IMR-90 (cell line): ENCODE measurements at regions not wholly inside any gene's neighbourhood (a gene's known extent, or its start where the extent isn't known, plus 50 kb on each side); places are given as distances from the start of the nearest gene placed in this dataset.

ENCODE experiments used
- ATAC-seq: fragments of 200-7000 bp; cut with Tn5 transposase; 2 replicates; pipeline ENCODE4 v1.9.1; 2020; ENCODE audit warnings: low read depth, mild to moderate bottlenecking, moderate library complexity
- BruUV-seq: library from RNA; stranded (reverse); fragments of 400-500 nt; replicated peaks from 2 replicates; lab custom pipeline; 2021; lab: Mats Ljungman, UMichigan
- CTCF ChIA-PET: fragments of 300-600 bp; formaldehyde crosslinking; extraction: SDS; loops from one replicate; lab custom pipeline; 2021; ENCODE audit warnings: antibody characterized with exemption; lab: Yijun Ruan, JAX
- POLR2A ChIA-PET: fragments of 300-600 bp; sonication (Branson Sonifier 250); formaldehyde crosslinking; loops from one replicate; lab custom pipeline; 2022; ENCODE audit warnings: antibody characterized with exemption; ENCODE audit not compliant: unreplicated experiment; lab: Charles Lee
- DNase-seq: peaks from one replicate; pipeline ENCODE4 v3.0.0; 2013
- H2AFZ ChIP-seq: replicated peaks from 2 replicates; pipeline ENCODE3; 2013; ENCODE audit warnings: low read length, mild to moderate bottlenecking; ENCODE audit not compliant: poor library complexity
- H2AK5ac ChIP-seq: 2 replicates; pipeline ENCODE4 v1.6.1; 2013; ENCODE audit warnings: low read depth, low read length, inconsistent platforms
- H2AK9ac ChIP-seq: replicated peaks from 2 replicates; pipeline ENCODE3; 2013; ENCODE audit warnings: mild to moderate bottlenecking, low read depth, low read length, moderate library complexity; ENCODE audit not compliant: poor library complexity
- H2BK120ac ChIP-seq: 2 replicates; pipeline ENCODE4 v1.6.1; 2013; ENCODE audit warnings: low read depth, low read length, inconsistent platforms
- H2BK15ac ChIP-seq: 3 replicates; pipeline ENCODE4 v1.6.1; 2013; ENCODE audit warnings: low read depth, low read length, inconsistent platforms
- H2BK20ac ChIP-seq: 2 replicates; pipeline ENCODE4 v1.6.1; 2013; ENCODE audit warnings: low read depth, mild to moderate bottlenecking, inconsistent platforms, low read length, moderate library complexity
- H2BK5ac ChIP-seq: 2 replicates; pipeline ENCODE4 v1.6.1; 2013; ENCODE audit warnings: mild to moderate bottlenecking, low read depth, low read length, inconsistent platforms; ENCODE audit not compliant: poor library complexity, severe bottlenecking
- H3K14ac ChIP-seq: replicated peaks from 2 replicates; pipeline ENCODE4 v1.6.1; 2013; ENCODE audit warnings: low read depth, low read length, inconsistent platforms
- H3K18ac ChIP-seq: 2 replicates; pipeline ENCODE4 v1.6.1; 2013; ENCODE audit warnings: low read depth, low read length, control low read depth
- H3K23ac ChIP-seq: 2 replicates; pipeline ENCODE4 v1.6.1; 2013; ENCODE audit warnings: low read depth, low read length, inconsistent platforms
- H3K27ac ChIP-seq: 2 replicates; pipeline ENCODE4 v1.5.1; 2013; ENCODE audit warnings: mild to moderate bottlenecking, control low read depth, low read length; ENCODE audit not compliant: insufficient read depth
- H3K27me3 ChIP-seq: 2 replicates; pipeline ENCODE4 v1.6.1; 2013; ENCODE audit warnings: low read length; ENCODE audit not compliant: control insufficient read depth, insufficient read depth
- H3K36me3 ChIP-seq: 2 replicates; pipeline ENCODE4 v1.6.1; 2013; ENCODE audit warnings: low read length, mixed read lengths; ENCODE audit not compliant: control insufficient read depth, insufficient read depth
- H3K4ac ChIP-seq: 2 replicates; pipeline ENCODE4 v1.6.1; 2013; ENCODE audit warnings: low read depth, low read length, inconsistent platforms
- H3K4me1 ChIP-seq: 2 replicates; pipeline ENCODE4 v1.6.1; 2013; ENCODE audit warnings: low read length, mixed read lengths; ENCODE audit not compliant: control insufficient read depth, insufficient read depth
- H3K4me2 ChIP-seq: 2 replicates; pipeline ENCODE4 v1.6.1; 2013; ENCODE audit warnings: low read depth, mild to moderate bottlenecking, control low read depth, low read length, moderate library complexity
- H3K4me3 ChIP-seq: 2 replicates; pipeline ENCODE4 v1.5.1; 2013; ENCODE audit warnings: low read depth, mild to moderate bottlenecking, control low read depth, low read length, moderate library complexity; ENCODE audit not compliant: insufficient read depth
- H3K56ac ChIP-seq: 2 replicates; pipeline ENCODE4 v1.6.1; 2013; ENCODE audit warnings: low read length, inconsistent platforms; ENCODE audit not compliant: insufficient read depth; ENCODE audit errors: extremely low read depth
- H3K79me1 ChIP-seq, 2 experiments: 2 replicates each; pipeline ENCODE4 v1.6.1; 2013; ENCODE audit warnings: low read length in 2 of 2, inconsistent platforms in 1 of 2, low read depth in 1 of 2
- H3K9ac ChIP-seq: 2 replicates; pipeline ENCODE4 v1.6.1; 2013; ENCODE audit warnings: low read depth, low read length, control low read depth
- H3K9me1 ChIP-seq: 2 replicates; pipeline ENCODE4 v1.6.1; 2013; ENCODE audit warnings: low read length, inconsistent platforms; ENCODE audit not compliant: insufficient read depth
- H3K9me3 ChIP-seq: 2 replicates; pipeline ENCODE4 v1.6.1; 2013; ENCODE audit warnings: low read length; ENCODE audit not compliant: control insufficient read depth, insufficient read depth
- H4K20me1 ChIP-seq: 2 replicates; pipeline ENCODE4 v1.6.1; 2013; ENCODE audit warnings: low read length, inconsistent platforms; ENCODE audit not compliant: insufficient read depth
- H4K5ac ChIP-seq: 2 replicates; pipeline ENCODE4 v1.6.1; 2013; ENCODE audit warnings: mild to moderate bottlenecking, low read depth, low read length, control low read depth
- H4K8ac ChIP-seq, 2 experiments: 2 replicates each; pipeline ENCODE4 v1.6.1; 2013; ENCODE audit warnings: low read depth in 2 of 2, low read length in 2 of 2, control low read depth in 1 of 2, inconsistent platforms in 1 of 2
- H4K91ac ChIP-seq: 2 replicates; pipeline ENCODE4 v1.6.1; 2013; ENCODE audit warnings: low read depth, low read length, inconsistent platforms; ENCODE audit not compliant: insufficient read depth
- CEBPB ChIP-seq: IDR thresholded peaks from 2 replicates; pipeline ENCODE4 v1.6.1; 2012; ENCODE audit warnings: low read depth, low read length, improper control_type of control experiment
- NFE2L2 ChIP-seq: fragments of 150-350 bp; IDR thresholded peaks from 2 replicates; pipeline ENCODE4 v1.6.1; 2016; ENCODE audit warnings: low read depth, mild to moderate bottlenecking, low read length
- RFX5 ChIP-seq: IDR thresholded peaks from 2 replicates; pipeline ENCODE4 v1.8.0; 2012; ENCODE audit warnings: low read depth, mild to moderate bottlenecking, low read length, moderate library complexity
- WGBS, 2 experiments: methylation state at CpG; one replicate each; pipeline versions ENCODE4 v1.1.5 to v1.1.7; 2013; ENCODE audit warnings: missing lambda C conversion rate in 2 of 2; ENCODE audit not compliant: insufficient read length in 1 of 2; ENCODE audit errors: extremely low coverage in 2 of 2; 5-methylcytosine and 5-hydroxymethylcytosine counted together
- dilution Hi-C: fragments of 300-500 bp; cut with HindIII; formaldehyde crosslinking; loops from one replicate; pipeline ENCODE4 v1.14.3; 2018; ENCODE audit warnings: low sequenced_read_pairs; ENCODE audit not compliant: unreplicated experiment
- in situ Hi-C: fragments of 300-500 bp; cut with MboI; formaldehyde crosslinking; loops from 3 replicates; pipeline ENCODE4 v1.14.3; 2019; ENCODE audit warnings: low sequenced_read_pairs, inconsistent platforms, mixed read lengths
- intact Hi-C: fragments of 100-400 bp; cut with micrococcal nuclease; formaldehyde crosslinking; loops from 2 replicates; pipeline ENCODE4 v1.10.0; 2022
- TF ChIP-seq, protein P1 (sequence below): conservative IDR thresholded peaks from 2 replicates; pipeline ENCODE4 v1.5.1; 2012; ENCODE audit warnings: mild to moderate bottlenecking, low read depth, low read length, improper control_type of control experiment
- TF ChIP-seq, protein P2 (sequence below): fragments of 150-350 bp; IDR thresholded peaks from 2 replicates; pipeline ENCODE4 v1.6.1; 2016; ENCODE audit warnings: low read depth, mild to moderate bottlenecking, low read length, moderate library complexity, borderline replicate concordance

DNA sequence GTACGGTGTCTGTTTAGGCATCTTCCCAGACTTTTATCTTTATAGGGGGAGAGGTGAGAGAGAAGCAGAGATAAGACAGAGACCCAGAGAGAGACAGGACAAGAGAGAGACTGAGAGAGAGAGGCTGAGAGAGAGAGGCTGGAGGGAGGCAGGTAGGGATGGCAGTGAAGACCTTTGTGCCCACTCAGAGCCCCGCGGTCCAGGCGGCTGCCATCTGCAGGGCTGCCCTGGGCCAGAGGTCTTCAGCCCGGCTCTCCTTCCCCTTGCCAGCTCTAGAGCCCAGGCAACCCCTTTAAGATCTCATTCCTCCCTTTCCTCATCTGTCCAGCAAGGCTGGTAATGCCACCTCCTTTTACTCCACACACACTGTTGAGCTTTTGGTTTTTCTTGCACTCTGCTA lies 610.0 kb downstream of the GALR1 start:
- Histone ChIP-seq H2BK20ac (no peak overlapping the region), H3K9me1 (no peaks in the 10 kb centered on the region), H3K9ac (no peak overlapping the region), H3K4ac (no peak overlapping the region), H3K23ac (no peak overlapping the region), H3K14ac (no peak overlapping the region), H3K4me2 (no peak overlapping the region), H2AK9ac (no peak overlapping the region), H4K20me1 (no peaks in the 10 kb centered on the region), H3K79me1 (no peaks in the 10 kb centered on the region), H2BK15ac (no peak overlapping the region), H3K9me3 (peaks cover 30% of the 10 kb centered on the region), H3K27me3 (no peaks in the 10 kb centered on the region), H4K91ac (no peak overlapping the region), H3K36me3 (no peaks in the 10 kb centered on the region), H2BK120ac (no peak overlapping the region), H3K4me3 (no peak overlapping the region), H3K56ac (no peak overlapping the region), H4K5ac (no peak overlapping the region), H2AK5ac (no peak overlapping the region), H3K4me1 (no peaks in the 10 kb centered on the region), H4K8ac (no peak overlapping the region), H2AFZ (no peak overlapping the region), H3K18ac (no peak overlapping the region), H2BK5ac (no peak overlapping the region), H3K27ac (no peak overlapping the region)
- DNase-seq, result no peak
- ChIA-PET POLR2A (no interaction called here), CTCF (no interaction called here)
- no peak for ATAC-seq
- TF ChIP-seq NFE2L2, result no peak
- TF ChIP-seq, protein P1, sequence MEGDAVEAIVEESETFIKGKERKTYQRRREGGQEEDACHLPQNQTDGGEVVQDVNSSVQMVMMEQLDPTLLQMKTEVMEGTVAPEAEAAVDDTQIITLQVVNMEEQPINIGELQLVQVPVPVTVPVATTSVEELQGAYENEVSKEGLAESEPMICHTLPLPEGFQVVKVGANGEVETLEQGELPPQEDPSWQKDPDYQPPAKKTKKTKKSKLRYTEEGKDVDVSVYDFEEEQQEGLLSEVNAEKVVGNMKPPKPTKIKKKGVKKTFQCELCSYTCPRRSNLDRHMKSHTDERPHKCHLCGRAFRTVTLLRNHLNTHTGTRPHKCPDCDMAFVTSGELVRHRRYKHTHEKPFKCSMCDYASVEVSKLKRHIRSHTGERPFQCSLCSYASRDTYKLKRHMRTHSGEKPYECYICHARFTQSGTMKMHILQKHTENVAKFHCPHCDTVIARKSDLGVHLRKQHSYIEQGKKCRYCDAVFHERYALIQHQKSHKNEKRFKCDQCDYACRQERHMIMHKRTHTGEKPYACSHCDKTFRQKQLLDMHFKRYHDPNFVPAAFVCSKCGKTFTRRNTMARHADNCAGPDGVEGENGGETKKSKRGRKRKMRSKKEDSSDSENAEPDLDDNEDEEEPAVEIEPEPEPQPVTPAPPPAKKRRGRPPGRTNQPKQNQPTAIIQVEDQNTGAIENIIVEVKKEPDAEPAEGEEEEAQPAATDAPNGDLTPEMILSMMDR, result no peak
- no peak for TF ChIP-seq RFX5
- TF ChIP-seq, protein P2, sequence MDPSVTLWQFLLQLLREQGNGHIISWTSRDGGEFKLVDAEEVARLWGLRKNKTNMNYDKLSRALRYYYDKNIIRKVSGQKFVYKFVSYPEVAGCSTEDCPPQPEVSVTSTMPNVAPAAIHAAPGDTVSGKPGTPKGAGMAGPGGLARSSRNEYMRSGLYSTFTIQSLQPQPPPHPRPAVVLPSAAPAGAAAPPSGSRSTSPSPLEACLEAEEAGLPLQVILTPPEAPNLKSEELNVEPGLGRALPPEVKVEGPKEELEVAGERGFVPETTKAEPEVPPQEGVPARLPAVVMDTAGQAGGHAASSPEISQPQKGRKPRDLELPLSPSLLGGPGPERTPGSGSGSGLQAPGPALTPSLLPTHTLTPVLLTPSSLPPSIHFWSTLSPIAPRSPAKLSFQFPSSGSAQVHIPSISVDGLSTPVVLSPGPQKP, result no peak
- no peak for TF ChIP-seq CEBPB
- dilution Hi-C loops (no loop called here), in situ Hi-C loops (no loop called here), intact Hi-C loops (no loop called here)
- BruUV-seq, result no TSS peak
- 60% methylated on average over 1 of the region's 5 CpGs; no CpG with 5 or more reads in 1 of the 2 experiments for WGBS, 2 experiments
